Esophagus muscularis mucosa (tissue), 3 donors: ENCODE measurements at regions not wholly inside any gene's neighbourhood (a gene's known extent, or its start where the extent isn't known, plus 50 kb on each side); places are given as distances from the start of the nearest gene placed in this dataset.

Experiments used
- CTCF ChIP-seq, 3 experiments: fragments of 200-600 bp in 2 of 3; fragments of 450-650 bp in 1 of 3; sonication (generic) in 2 of 3; IDR thresholded peaks; one replicate each; pipeline ENCODE4 v1.5.1; 2017 to 2019; ENCODE audit warnings: antibody characterized with exemption in 3 of 3, mild to moderate bottlenecking in 2 of 3, moderate library complexity in 1 of 3
- POLR2A ChIP-seq: fragments of 450-650 bp; IDR thresholded peaks from one replicate; pipeline ENCODE4 v1.6.1; 2017; ENCODE audit warnings: antibody characterized with exemption, moderate library complexity, mild to moderate bottlenecking, low read depth

DNA sequence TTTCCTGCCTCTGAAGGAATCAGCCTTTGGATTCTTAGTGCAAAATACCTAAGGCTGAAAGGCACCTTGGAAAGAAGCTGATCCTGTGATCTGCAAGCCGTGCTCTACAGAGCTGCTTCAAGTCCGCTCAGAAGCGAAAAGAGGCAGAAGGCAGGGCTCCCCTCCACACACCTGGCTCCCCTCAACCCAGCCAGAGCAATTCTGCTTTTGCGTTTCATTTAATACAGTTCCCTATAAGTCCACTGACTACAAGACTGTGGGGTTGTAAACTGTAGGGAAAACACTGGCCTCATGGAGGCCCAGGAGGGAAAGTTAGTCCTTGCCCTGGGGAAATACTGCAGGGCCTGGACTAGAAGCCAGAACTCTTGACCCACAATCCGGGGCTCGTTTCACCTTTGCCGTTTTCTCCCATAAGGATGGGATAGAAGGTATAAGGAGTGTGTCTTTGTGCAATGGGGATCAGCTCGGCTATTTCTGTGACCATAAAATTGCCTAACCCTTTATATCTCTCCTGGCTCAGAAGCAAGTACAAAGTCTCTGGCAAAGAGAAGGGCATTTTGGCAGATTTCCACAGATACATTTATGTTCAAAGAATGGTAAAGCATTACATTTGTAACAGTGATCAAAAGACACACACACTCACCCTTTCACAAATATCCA is 95.8 kb upstream of the TEX51 start:
- TF ChIP-seq POLR2A (no peak), CTCF (IDR thresholded peaks at IDR 0.05) (no peak)
